Activated B cell treated with CpG ODN at 0.5 μM for 24 hours (primary cell): ENCODE measurements at regions not wholly inside any gene's neighbourhood (a gene's known extent, or its start where the extent isn't known, plus 50 kb on each side); places are given as distances from the start of the nearest gene placed in this dataset.

Source experiments
- ATAC-seq: fragments of 200-7000 bp; cut with Tn5 transposase; one replicate; pipeline ENCODE4 v1.10.0; 2021; ENCODE audit warnings: low read depth, mild to moderate bottlenecking, moderate library complexity
- CTCF ChIA-PET: fragments of 350-600 bp; sonication (Branson Sonifier 250); formaldehyde crosslinking; loops from one replicate; lab custom pipeline; 2021; ENCODE audit warnings: antibody characterized with exemption; lab: Charles Lee
- POLR2A ChIA-PET: fragments of 350-600 bp; sonication (Branson Sonifier 250); formaldehyde crosslinking; loops from one replicate; lab custom pipeline; 2021; ENCODE audit warnings: antibody characterized with exemption; lab: Charles Lee
- DNase-seq: peaks from one replicate; pipeline ENCODE4 v3.0.0; 2022
- H3K27ac Mint-ChIP-seq: one replicate; pipeline ENCODE4 v1.8.0; 2020; ENCODE audit warnings: mixed read lengths
- H3K27me3 Mint-ChIP-seq: one replicate; pipeline ENCODE4 v1.8.0; 2021; ENCODE audit warnings: mixed read lengths
- H3K36me3 Mint-ChIP-seq: one replicate; pipeline ENCODE4 v1.8.0; 2021; ENCODE audit warnings: low read depth, mixed read lengths
- H3K4me1 Mint-ChIP-seq: one replicate; pipeline ENCODE4 v1.8.0; 2021; ENCODE audit warnings: mixed read lengths
- H3K4me3 Mint-ChIP-seq: one replicate; pipeline ENCODE4 v1.8.0; 2020; ENCODE audit warnings: mild to moderate bottlenecking, mixed read lengths
- H3K9me3 Mint-ChIP-seq: one replicate; pipeline ENCODE4 v1.8.0; 2020; ENCODE audit warnings: mixed read lengths
- intact Hi-C: fragments of 100-400 bp; cut with micrococcal nuclease; formaldehyde crosslinking; loops from one replicate; pipeline ENCODE4 v1.15.1; 2024
- TF ChIP-seq, protein P1 (sequence below): fragments of 200-600 bp; IDR thresholded peaks from one replicate; pipeline ENCODE4 v1.8.0; 2022; ENCODE audit warnings: antibody characterized with exemption, mild to moderate bottlenecking

DNA sequence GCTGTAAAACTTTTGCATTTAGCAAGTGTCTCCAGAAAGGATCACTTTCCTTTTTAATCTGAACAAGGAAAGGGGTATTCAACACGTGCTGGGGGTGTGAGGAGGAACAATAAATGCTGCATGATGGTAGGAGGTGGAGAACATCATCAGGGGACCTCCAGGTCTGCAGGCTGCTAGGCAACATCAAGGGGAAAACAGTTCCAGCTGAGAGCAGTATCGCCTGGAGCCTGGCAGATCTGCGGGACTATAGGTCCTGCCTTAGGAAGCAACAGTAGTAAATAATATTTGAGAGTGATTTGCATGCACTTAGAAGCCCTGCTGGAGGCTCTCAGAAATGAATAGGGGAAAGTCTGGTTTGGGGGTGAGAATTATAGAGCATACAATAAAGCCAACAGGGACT, 175.6 kb downstream of the SUCLG1 start:
- no peak overlapping the region for H3K27ac Mint-ChIP-seq
- H3K4me1 Mint-ChIP-seq, result no peaks in the 10 kb centered on the region
- TF ChIP-seq, protein P1, sequence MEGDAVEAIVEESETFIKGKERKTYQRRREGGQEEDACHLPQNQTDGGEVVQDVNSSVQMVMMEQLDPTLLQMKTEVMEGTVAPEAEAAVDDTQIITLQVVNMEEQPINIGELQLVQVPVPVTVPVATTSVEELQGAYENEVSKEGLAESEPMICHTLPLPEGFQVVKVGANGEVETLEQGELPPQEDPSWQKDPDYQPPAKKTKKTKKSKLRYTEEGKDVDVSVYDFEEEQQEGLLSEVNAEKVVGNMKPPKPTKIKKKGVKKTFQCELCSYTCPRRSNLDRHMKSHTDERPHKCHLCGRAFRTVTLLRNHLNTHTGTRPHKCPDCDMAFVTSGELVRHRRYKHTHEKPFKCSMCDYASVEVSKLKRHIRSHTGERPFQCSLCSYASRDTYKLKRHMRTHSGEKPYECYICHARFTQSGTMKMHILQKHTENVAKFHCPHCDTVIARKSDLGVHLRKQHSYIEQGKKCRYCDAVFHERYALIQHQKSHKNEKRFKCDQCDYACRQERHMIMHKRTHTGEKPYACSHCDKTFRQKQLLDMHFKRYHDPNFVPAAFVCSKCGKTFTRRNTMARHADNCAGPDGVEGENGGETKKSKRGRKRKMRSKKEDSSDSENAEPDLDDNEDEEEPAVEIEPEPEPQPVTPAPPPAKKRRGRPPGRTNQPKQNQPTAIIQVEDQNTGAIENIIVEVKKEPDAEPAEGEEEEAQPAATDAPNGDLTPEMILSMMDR, result no peak
- no peak overlapping the region for H3K4me3 Mint-ChIP-seq
- no peaks in the 10 kb centered on the region for H3K9me3 Mint-ChIP-seq
- H3K36me3 Mint-ChIP-seq, result no peaks in the 10 kb centered on the region
- POLR2A ChIA-PET, result no interaction called here
- H3K27me3 Mint-ChIP-seq, result peaks cover 1% of the 10 kb centered on the region
- intact Hi-C loops, result no loop called here
- CTCF ChIA-PET, result no interaction called here
- DNase-seq (no peak), ATAC-seq (no peak)

GRCh38 chr2:84281510-84281909, 177.6 kb downstream of the SUCLG1 start:
- TF ChIP-seq, protein P1, result no peak
- Mint-ChIP-seq H3K27me3 (peaks cover 5% of the 10 kb centered on the region), H3K9me3 (no peaks in the 10 kb centered on the region), H3K4me1 (no peaks in the 10 kb centered on the region), H3K27ac (no peak overlapping the region), H3K4me3 (no peak overlapping the region), H3K36me3 (no peaks in the 10 kb centered on the region)
- DNase-seq (no peak), ATAC-seq (no peak)
- CTCF ChIA-PET, result no interaction called here
- POLR2A ChIA-PET, result no interaction called here
- intact Hi-C loops, result no loop called here

- H3K36me3 Mint-ChIP-seq, result no peaks in the 10 kb centered on the region
These were observed 178.2 kb downstream of the SUCLG1 start for GRCh38 chr2:84280873-84281272.

GRCh38 chr2:84278386-84278785, 180.7 kb downstream of the SUCLG1 start:
- ATAC-seq (no peak), DNase-seq (no peak)
- Mint-ChIP-seq H3K36me3 (no peaks in the 10 kb centered on the region), H3K9me3 (no peaks in the 10 kb centered on the region), H3K27me3 (peaks cover 5% of the 10 kb centered on the region), H3K4me3 (no peak overlapping the region), H3K4me1 (no peaks in the 10 kb centered on the region), H3K27ac (no peak overlapping the region)
- ChIA-PET POLR2A (no interaction called here), CTCF (no interaction called here)
- TF ChIP-seq, protein P1, result no peak
- intact Hi-C loops, result no loop called here

More at GRCh38 chr2:84280873-84281272, 178.2 kb downstream of the SUCLG1 start:
- POLR2A ChIA-PET, result no interaction called here
- Mint-ChIP-seq H3K27ac (no peak overlapping the region), H3K9me3 (no peaks in the 10 kb centered on the region), H3K4me3 (no peak overlapping the region), H3K4me1 (no peaks in the 10 kb centered on the region), H3K27me3 (peaks cover 5% of the 10 kb centered on the region)
- CTCF ChIA-PET, result no interaction called here
- DNase-seq (no peak), ATAC-seq (no peak)
- intact Hi-C loops, result no loop called here
- TF ChIP-seq, protein P1, result no peak

DNA sequence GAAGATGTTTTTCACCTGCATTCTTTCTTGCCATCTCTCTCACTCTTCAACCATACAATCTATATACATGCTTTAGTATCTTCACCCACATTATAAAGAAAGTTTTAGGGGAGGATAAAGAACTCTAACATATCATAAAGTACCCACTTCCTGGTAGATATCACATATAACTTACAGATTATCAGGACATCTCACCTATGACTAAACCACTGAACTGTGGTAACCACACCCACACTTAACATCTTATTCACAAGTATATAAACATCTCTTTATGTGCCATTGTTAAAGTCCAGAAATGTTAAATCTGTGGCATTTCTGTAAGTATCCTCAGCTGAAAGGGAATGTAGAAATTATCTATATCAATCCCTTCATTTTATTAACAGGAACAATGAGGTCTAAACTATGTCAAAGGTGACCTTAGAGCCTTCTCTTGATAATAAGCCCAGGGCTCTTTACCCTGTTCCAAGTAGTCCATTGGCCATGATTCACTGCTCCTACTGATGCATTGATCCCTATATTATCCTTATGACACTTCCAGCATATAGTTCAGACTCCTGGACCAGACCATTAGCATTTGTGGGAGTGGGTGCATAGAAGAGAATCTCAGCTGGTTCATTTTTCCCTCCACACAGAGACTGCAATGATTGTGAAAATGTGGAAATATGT, 182.4 kb downstream of the SUCLG1 start:
- no peak for ATAC-seq

More for the DNA sequence above, 182.4 kb downstream of the SUCLG1 start:
- no peak for DNase-seq
- Mint-ChIP-seq H3K9me3 (no peaks in the 10 kb centered on the region), H3K4me1 (no peaks in the 10 kb centered on the region), H3K27ac (no peak overlapping the region), H3K4me3 (no peak overlapping the region), H3K36me3 (no peaks in the 10 kb centered on the region), H3K27me3 (peaks cover 5% of the 10 kb centered on the region)
- CTCF ChIA-PET, result no interaction called here
- POLR2A ChIA-PET, result no interaction called here
- TF ChIP-seq, protein P1, result no peak
- intact Hi-C loops, result no loop called here
